ENCODE measurements at regions not wholly inside any gene's neighbourhood (a gene's known extent, or its start where the extent isn't known, plus 50 kb on each side); places are given as distances from the start of the nearest gene placed in this dataset.
"Not testable (repeated sequence)": the region's sequence is repeated elsewhere in the genome, so short reads cannot be mapped to it uniquely, and the experiment has no call there.

- DNase-seq (ENCODE audit: low read depth in 2 of 2): no peak
These were observed 140.2 kb downstream of the ENC1 start for GRCh38 chr5:74500110-74500917.

- no peak for DNase-seq (ENCODE audit: low read depth in 2 of 2)
These were observed 141.1 kb downstream of the ENC1 start for GRCh38 chr5:74499256-74500050.

GRCh38 chr5:74497706-74498105, 142.8 kb downstream of the ENC1 start:
- DNase-seq (ENCODE audit: low read depth in 2 of 2): no peak

GRCh38 chr5:74493411-74493810, 147.1 kb downstream of the ENC1 start:
- DNase-seq (ENCODE audit: low read depth in 2 of 2): no peak

- no peak for DNase-seq (ENCODE audit: low read depth in 2 of 2)
These were observed 148.3 kb downstream of the ENC1 start for GRCh38 chr5:74492230-74492629.

- no peak for DNase-seq (ENCODE audit: low read depth in 2 of 2)
These were observed 148.9 kb downstream of the ENC1 start for GRCh38 chr5:74491586-74491985.

- no peak for DNase-seq (ENCODE audit: low read depth in 2 of 2)
These were observed 149.7 kb downstream of the ENC1 start for GRCh38 chr5:74490814-74491213.

- DNase-seq (ENCODE audit: low read depth in 2 of 2): no peak
These were observed 157.5 kb downstream of the ENC1 start for GRCh38 chr5:74482990-74483389.

- no peak for DNase-seq (ENCODE audit: low read depth in 2 of 2)
These were observed 158.0 kb downstream of the ENC1 start for GRCh38 chr5:74482523-74482922.

GRCh38 chr5:74481357-74481756, 159.2 kb downstream of the ENC1 start:
- not testable (repeated sequence) for DNase-seq (ENCODE audit: low read depth in 2 of 2)

- DNase-seq (ENCODE audit: low read depth in 2 of 2): no peak
These were observed 160.3 kb downstream of the ENC1 start for GRCh38 chr5:74480201-74480600.

GRCh38 chr5:74478328-74478727, 162.2 kb downstream of the ENC1 start:
- DNase-seq (ENCODE audit: low read depth in 2 of 2): no peak

- DNase-seq (ENCODE audit: low read depth in 2 of 2): no peak
These were observed 162.8 kb downstream of the ENC1 start for GRCh38 chr5:74477761-74478160.

GRCh38 chr5:74476819-74477453, 163.6 kb downstream of the ENC1 start:
- DNase-seq (ENCODE audit: low read depth in 2 of 2): no peak

GRCh38 chr5:74476046-74476818, 164.3 kb downstream of the ENC1 start:
- no peak for DNase-seq (ENCODE audit: low read depth in 2 of 2)

- no peak for DNase-seq (ENCODE audit: low read depth in 2 of 2)
These were observed 168.7 kb downstream of the ENC1 start for GRCh38 chr5:74471875-74472274.

GRCh38 chr5:74469234-74469994, 171.1 kb downstream of the ENC1 start:
- DNase-seq (ENCODE audit: low read depth in 2 of 2): no peak

- DNase-seq (ENCODE audit: low read depth in 2 of 2): no peak
These were observed 172.1 kb downstream of the ENC1 start for GRCh38 chr5:74468421-74468820.

- no peak for DNase-seq (ENCODE audit: low read depth in 2 of 2)
These were observed 174.8 kb downstream of the ENC1 start for GRCh38 chr5:74465724-74466123.

- DNase-seq (ENCODE audit: low read depth in 2 of 2): no peak
These were observed 175.9 kb downstream of the ENC1 start for GRCh38 chr5:74464512-74465209.
